Muscle layer of colon (tissue), 2 donors: ENCODE measurements at regions not wholly inside any gene's neighbourhood (a gene's known extent, or its start where the extent isn't known, plus 50 kb on each side); places are given as distances from the start of the nearest gene placed in this dataset.

Source experiments
- H3K27ac ChIP-seq: one replicate; pipeline ENCODE4 v1.7.0; 2013; ENCODE audit warnings: low read depth, mild to moderate bottlenecking, low read length, moderate library complexity
- H3K27me3 ChIP-seq, 2 donors: one replicate each; pipeline ENCODE4 v1.7.0; 2013; ENCODE audit warnings: low read length in 2 of 2, mild to moderate bottlenecking in 2 of 2; ENCODE audit not compliant: insufficient read depth in 2 of 2, control insufficient read depth in 1 of 2
- H3K36me3 ChIP-seq: one replicate; pipeline ENCODE4 v1.7.0; 2013; ENCODE audit warnings: mild to moderate bottlenecking, low read length; ENCODE audit not compliant: insufficient read depth
- H3K4me1 ChIP-seq: one replicate; pipeline ENCODE4 v1.7.0; 2013; ENCODE audit warnings: mild to moderate bottlenecking, low read length; ENCODE audit not compliant: insufficient read depth
- H3K4me3 ChIP-seq, 2 donors: one replicate each; pipeline ENCODE4 v1.7.0; 2013; ENCODE audit warnings: low read length in 2 of 2, low read depth in 1 of 2, mild to moderate bottlenecking in 1 of 2, moderate library complexity in 1 of 2
- H3K9ac ChIP-seq: one replicate; pipeline ENCODE4 v1.7.0; 2013; ENCODE audit warnings: low read length
- H3K9me3 ChIP-seq: one replicate; pipeline ENCODE4 v1.7.0; 2013; ENCODE audit warnings: mild to moderate bottlenecking, low read length
- donor health status: abdominal sarcoma.
- donor health status: Adenocarcinoma of cecum.

DNA sequence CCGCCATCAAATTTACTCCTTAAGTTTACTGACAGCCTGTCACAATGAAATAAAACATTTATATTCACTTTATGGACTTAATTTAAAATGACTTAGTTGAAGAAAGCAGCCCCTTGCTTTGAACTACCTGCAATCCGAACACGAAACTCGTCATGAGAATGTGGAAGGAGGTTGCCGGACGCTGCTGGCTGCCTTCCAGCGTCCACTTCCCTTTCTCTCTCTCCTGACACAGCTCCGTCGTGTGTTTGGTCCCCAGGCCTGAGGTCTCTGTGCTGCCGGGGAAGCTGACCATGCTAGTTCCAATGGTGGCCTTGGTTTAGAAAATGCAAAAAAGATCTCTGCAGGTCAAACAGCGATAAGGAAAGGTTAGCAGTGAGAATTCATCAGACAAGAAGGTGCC is 519.7 kb downstream of the CDH26 start:
- Histone ChIP-seq H3K27me3 (no peaks in the 10 kb centered on the region), H3K9ac (no peak overlapping the region), H3K4me3 (no peak overlapping the region), H3K27ac (no peak overlapping the region), H3K4me1 (no peaks in the 10 kb centered on the region), H3K9me3 (no peaks in the 10 kb centered on the region), H3K36me3 (no peaks in the 10 kb centered on the region)

DNA sequence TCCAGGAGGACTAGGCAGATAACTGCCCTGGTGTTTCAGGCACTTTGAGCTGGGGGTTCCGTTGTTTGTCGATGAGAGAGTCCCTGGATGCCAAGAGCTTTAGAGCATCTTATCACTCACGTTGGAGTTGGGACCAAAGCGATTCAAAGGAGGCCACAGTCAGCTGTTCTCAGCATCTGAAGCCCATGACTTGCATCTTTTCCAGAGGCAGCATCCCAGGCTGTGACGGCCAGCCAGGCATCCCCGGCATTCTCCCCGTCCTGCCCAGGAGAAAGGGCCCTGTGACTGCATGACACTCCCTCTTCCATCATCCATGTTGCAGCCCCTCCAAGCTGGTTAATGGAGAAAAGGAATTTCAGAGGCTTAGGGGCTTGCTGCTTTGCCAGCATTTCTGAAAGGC is 520.3 kb downstream of the CDH26 start:
- no peak overlapping the region for H3K9ac ChIP-seq
- no peak overlapping the region for H3K27ac ChIP-seq
- no peaks in the 10 kb centered on the region for H3K4me1 ChIP-seq
- no peak overlapping the region for H3K4me3 ChIP-seq
- H3K36me3 ChIP-seq: no peaks in the 10 kb centered on the region
- H3K9me3 ChIP-seq: no peaks in the 10 kb centered on the region
- H3K27me3 ChIP-seq: no peaks in the 10 kb centered on the region

DNA sequence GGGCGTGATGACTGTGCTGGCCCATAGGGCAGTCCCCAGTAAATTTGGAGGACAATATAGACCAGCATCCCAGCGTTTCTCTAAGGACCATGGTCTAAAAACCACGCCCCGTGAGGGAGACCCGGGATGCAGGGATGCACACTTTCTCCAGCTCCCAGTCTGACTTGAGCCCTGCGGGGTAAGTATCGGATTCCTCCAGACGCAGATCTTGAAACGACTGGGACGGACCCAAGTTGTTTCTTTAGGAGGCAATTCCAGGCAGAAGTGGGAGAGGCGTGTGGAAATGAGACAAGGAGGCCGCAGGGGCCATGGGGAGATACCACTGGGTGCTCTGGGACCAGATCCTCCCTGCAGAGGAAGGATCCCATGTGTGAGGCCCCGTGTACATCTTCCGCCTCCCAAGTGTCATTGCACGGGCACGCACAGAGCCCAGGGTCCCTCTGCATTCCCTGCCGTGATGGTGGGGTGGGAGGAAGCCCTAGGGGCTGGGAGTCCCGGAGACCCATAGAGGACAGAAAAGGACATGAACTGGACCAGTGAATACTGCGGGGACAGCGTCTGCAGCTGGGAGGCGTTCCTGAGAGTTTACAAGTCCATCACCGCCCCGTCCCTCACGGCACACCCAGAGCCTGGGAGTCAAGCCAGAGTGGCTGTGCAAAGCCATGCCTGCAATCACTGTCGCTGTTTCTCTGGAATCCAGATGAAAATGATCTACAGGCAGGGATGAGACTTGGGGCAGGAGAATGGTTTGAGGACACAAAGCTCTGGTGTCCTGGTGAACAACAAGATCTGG is 522.9 kb downstream of the CDH26 start:
- no peak overlapping the region for H3K9ac ChIP-seq
- no peak overlapping the region for H3K27ac ChIP-seq
- no peaks in the 10 kb centered on the region for H3K4me1 ChIP-seq
- H3K27me3 ChIP-seq: no peaks in the 10 kb centered on the region
- no peaks in the 10 kb centered on the region for H3K36me3 ChIP-seq
- no peak overlapping the region for H3K4me3 ChIP-seq
- H3K9me3 ChIP-seq: no peaks in the 10 kb centered on the region

DNA sequence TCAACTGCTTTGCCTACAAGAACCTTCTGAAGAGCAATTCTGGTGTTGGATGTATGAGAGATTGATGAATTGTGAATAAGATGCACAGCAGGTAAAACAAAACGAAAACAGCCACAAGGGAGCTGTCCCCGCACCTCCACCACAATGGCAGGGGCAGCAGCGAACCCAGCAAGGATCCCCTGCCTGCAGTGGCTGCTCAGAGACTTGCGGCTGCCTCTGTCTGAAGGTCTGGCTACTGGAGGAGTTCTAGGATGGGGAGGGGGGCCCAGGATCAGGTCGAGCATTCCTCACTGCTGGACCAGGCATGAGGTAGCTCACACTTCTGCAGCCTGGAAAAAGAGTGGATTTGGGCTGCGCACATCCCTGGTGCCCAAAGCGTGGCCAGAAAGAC is 523.5 kb downstream of the CDH26 start:
- Histone ChIP-seq H3K27me3 (no peaks in the 10 kb centered on the region), H3K36me3 (no peaks in the 10 kb centered on the region), H3K27ac (no peak overlapping the region), H3K4me3 (no peak overlapping the region), H3K9me3 (no peaks in the 10 kb centered on the region), H3K9ac (no peak overlapping the region), H3K4me1 (no peaks in the 10 kb centered on the region)

DNA sequence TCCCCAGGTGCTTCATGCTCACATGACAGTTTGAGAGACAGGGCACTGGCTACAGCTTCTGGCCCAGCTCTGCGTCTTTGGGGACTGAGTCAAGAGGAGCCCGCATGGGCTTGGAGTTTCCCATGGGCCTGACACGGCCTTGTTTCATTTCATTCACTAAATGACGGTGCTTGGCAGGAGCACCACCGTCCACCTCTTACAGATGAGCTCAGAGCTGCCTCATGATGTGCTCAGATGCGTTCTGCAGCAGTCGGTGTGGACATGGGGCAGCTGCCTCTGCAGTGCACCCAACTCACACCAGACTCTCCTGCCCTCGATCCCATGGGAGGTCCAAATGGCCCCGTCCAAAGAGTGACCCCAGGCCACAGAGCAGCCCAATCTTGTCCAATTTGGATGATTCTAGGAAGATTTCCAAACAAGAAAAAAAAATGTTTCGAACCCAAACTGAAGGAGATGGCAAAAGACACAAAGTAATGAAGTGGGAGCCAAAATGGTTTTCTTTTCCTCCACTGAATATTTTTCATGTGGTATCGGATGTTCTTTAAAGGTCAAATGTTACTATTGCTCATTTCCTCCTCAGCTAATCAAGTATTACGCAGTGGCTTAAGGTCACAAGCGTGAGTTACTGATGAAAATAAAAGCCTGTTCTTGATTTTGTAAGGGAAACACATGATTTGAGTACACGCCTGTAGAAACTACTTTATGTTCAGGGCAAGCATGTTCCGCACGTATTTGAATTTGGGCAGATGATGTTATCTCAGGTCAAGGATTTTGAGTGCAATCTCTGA is 524.2 kb downstream of the CDH26 start:
- Histone ChIP-seq H3K27me3 (no peaks in the 10 kb centered on the region), H3K27ac (no peak overlapping the region), H3K36me3 (no peaks in the 10 kb centered on the region), H3K9ac (no peak overlapping the region), H3K9me3 (no peaks in the 10 kb centered on the region), H3K4me1 (no peaks in the 10 kb centered on the region), H3K4me3 (no peak overlapping the region)

DNA sequence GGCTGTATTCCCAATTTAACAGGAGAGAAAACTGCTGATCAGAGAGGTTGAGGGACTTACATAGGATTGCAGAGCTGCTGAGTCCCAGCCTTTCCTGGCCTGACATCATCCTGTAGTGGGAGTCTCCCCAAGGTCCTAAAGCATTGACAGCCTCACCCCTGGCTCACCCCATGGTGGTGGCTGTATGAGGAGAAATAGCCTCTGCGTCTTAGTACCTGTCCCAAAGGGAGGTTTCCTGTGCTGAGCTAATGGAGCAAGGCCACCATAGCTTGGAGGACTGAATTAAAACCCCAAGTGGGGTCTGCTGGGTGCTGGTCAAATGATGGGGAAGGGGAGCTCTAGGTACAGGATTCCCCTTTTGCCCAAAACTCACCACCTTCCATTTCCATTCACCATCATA is 525.1 kb downstream of the CDH26 start:
- H3K4me3 ChIP-seq: no peak overlapping the region
- no peak overlapping the region for H3K9ac ChIP-seq
- H3K27ac ChIP-seq: no peak overlapping the region
- no peaks in the 10 kb centered on the region for H3K27me3 ChIP-seq
- no peaks in the 10 kb centered on the region for H3K9me3 ChIP-seq
- H3K4me1 ChIP-seq: no peaks in the 10 kb centered on the region
- no peaks in the 10 kb centered on the region for H3K36me3 ChIP-seq

DNA sequence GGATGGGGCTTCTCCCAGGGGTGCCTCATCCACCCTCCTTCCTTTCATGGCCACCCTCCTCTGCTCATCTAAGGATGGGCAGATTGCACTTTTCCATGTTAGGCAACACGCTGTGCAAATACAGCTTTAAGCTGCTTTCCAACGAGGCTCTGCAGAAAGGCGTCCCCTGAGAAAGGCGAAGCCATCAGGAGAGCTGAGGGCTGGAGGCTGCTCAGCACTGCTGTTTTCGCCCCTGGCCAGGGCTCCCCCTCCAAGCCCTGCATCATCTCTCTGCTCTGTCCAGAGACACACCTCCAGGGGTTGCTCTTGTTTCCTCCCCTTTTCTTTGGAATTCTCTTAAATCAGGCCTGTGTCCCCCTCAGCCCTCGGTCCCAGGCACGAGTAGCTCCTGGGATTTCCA is 526.1 kb downstream of the CDH26 start:
- Histone ChIP-seq H3K27me3 (no peaks in the 10 kb centered on the region), H3K9me3 (no peaks in the 10 kb centered on the region), H3K36me3 (no peaks in the 10 kb centered on the region), H3K27ac (no peak overlapping the region), H3K9ac (no peak overlapping the region), H3K4me3 (no peak overlapping the region), H3K4me1 (no peaks in the 10 kb centered on the region)

DNA sequence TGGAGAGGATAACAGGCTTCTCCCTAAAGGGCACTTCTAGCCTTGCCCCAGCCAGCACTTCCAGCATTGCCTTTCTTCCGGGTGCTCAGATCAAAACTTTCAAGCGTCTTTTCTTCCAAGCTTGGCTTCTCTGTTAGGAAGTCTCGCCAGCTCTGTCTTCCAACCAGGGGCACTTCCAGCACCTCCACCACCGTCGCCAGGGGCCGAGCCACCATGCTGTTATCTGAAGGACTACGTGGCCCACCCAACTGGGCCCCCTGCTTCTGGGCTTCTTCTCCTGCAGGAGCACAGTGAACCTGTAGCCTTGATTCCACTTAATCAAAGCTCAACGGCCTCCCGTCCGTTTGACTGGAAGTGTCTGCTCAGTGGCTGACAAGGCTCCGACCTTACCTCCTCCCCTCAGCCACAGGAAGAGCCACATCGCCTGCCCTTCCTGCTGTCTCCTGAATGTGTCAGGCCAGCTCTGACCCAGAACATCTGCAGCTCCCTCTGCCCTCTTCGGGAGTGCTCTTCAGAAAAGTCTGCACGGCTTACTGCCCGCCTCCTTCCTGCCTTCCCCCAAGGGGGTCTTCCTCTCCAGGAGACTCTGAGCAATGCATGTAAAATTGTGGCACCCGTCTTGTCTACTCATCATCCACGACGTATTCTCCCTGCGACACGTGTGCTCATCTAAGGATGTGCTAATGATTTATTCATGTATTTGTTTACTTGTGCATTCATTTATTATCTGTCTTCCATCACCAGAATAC is 527.0 kb downstream of the CDH26 start:
- Histone ChIP-seq H3K27ac (no peak overlapping the region), H3K4me1 (no peaks in the 10 kb centered on the region), H3K4me3 (no peak overlapping the region), H3K27me3 (no peaks in the 10 kb centered on the region), H3K9ac (no peak overlapping the region), H3K9me3 (no peaks in the 10 kb centered on the region), H3K36me3 (no peaks in the 10 kb centered on the region)

DNA sequence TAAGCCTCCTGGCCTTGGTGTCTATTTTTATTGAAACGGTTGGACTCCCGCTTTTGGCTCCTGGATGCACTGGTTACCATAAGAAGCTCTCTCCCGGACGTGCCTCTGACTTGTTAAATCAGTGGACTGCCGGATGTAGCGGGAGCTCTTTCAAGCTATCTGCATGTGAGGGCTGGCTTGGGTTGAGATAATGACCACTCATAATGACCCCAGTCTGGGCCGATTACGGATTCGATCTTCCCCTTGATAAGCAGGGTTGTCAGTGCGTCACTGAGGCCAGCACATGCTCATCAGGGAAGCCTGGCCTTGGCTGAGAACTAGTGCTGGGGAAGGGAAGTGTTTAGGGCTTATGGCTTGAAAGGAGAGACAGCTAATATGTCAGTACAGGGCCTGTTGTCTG is 528.1 kb downstream of the CDH26 start:
- Histone ChIP-seq H3K27me3 (no peaks in the 10 kb centered on the region), H3K27ac (no peak overlapping the region), H3K4me1 (no peaks in the 10 kb centered on the region), H3K4me3 (no peak overlapping the region), H3K9me3 (no peaks in the 10 kb centered on the region), H3K9ac (no peak overlapping the region), H3K36me3 (no peaks in the 10 kb centered on the region)

DNA sequence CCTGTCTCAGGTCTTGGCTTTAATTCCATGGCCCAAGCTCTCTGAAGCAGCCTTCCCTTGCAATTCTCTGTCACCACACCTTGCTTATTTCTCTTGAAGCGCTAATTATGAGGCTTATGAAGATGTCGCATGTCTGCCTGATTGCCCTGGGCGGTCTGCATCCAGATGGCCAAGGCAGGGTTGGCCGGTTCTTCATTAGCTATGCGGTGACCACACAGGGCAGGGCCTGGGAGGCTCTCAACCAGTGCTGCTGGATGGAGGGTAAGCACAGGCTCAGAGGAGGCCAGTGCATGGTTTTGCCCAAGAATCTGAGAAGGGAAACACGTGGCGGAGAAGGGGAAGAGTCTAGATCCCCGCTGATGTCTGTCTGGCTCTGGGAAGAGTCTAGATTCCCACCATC is 528.7 kb downstream of the CDH26 start:
- H3K36me3 ChIP-seq: no peaks in the 10 kb centered on the region
- H3K27ac ChIP-seq: no peak overlapping the region
- no peaks in the 10 kb centered on the region for H3K4me1 ChIP-seq
- no peaks in the 10 kb centered on the region for H3K9me3 ChIP-seq
- H3K4me3 ChIP-seq: no peak overlapping the region
- H3K9ac ChIP-seq: no peak overlapping the region
- H3K27me3 ChIP-seq: no peaks in the 10 kb centered on the region

DNA sequence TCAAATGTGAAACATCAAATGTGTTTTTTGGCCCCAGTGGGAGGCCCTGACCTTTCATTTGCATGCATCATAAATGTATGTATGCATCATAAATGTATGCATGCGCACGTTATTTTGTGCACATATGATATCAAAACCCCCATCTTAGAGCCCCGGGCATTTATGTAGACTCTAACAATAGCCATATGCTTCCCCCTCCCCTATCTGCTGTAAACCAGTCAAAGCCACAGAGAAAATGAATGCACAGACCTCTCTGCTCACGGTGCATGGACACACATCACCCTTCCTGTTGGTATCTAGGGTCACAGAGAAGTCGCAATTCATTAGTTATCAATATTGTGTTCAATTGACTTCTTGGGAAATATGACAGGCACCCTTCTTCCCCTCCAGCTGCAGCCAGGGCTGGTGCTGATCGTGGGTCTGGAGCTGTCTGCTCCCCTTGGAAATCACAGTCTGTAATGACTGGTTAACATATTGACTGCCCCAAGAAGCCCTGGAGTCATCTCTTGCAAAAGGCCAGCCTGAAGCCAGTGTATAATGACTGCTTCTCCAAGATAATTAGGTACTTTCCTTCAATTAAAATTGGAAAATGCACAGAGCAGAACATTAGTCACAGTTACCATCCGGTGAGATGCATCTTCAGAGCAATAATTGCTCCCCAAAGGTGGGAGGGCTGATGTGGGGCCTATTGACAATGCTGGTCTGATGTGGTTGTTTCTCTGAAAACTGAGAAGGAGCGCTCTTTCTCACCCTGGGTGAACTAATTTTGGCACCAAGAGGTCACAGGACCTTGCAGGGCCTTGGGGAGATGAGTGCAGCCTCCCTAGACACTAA is 532.2 kb downstream of the CDH26 start:
- Histone ChIP-seq H3K9ac (no peak overlapping the region), H3K27ac (no peak overlapping the region), H3K36me3 (no peaks in the 10 kb centered on the region), H3K27me3 (no peaks in the 10 kb centered on the region), H3K9me3 (no peaks in the 10 kb centered on the region), H3K4me1 (no peaks in the 10 kb centered on the region), H3K4me3 (no peak overlapping the region)
